NT2/D1 (cell line): ENCODE measurements at regions not wholly inside any gene's neighbourhood (a gene's known extent, or its start where the extent isn't known, plus 50 kb on each side); places are given as distances from the start of the nearest gene placed in this dataset.

ENCODE experiments used
- YY1 ChIP-seq: IDR thresholded peaks from 2 replicates; pipeline ENCODE4 v1.6.1; 2011; ENCODE audit not compliant: insufficient read length, insufficient read depth
- ZNF274 ChIP-seq: IDR thresholded peaks from 2 replicates; pipeline ENCODE4 v1.6.1; 2011; ENCODE audit warnings: mild to moderate bottlenecking, low read depth, low read length

- no peak for TF ChIP-seq YY1
- TF ChIP-seq ZNF274: no peak
Observed at GRCh38 chr3:99561056-99561455, 77.3 kb upstream of the COL8A1 start.
